SK-N-SH (cell line): ENCODE measurements at regions not wholly inside any gene's neighbourhood (a gene's known extent, or its start where the extent isn't known, plus 50 kb on each side); places are given as distances from the start of the nearest gene placed in this dataset.

ENCODE experiments used
- CTCF ChIA-PET: fragments of 300-600, 350-600 bp; formaldehyde crosslinking; extraction: SDS; loops from one replicate; lab custom pipeline; 2021; lab: Yijun Ruan, JAX
- POLR2A ChIA-PET: fragments of 350-600 bp; sonication (Branson Sonifier 250); formaldehyde crosslinking; extraction: SDS; loops from one replicate; lab custom pipeline; 2020; ENCODE audit warnings: antibody characterized with exemption, inconsistent platforms; lab: Yijun Ruan, JAX
- DNase-seq: peaks from one replicate; pipeline ENCODE4 v3.0.0; 2012
- H2AFZ ChIP-seq: fragments of 200-600 bp; sonication (generic); 2 replicates; pipeline ENCODE4 v1.8.1; 2016; ENCODE audit warnings: antibody characterized with exemption, mild to moderate bottlenecking, low read depth
- H3F3A ChIP-seq: fragments of 200-600 bp; sonication (generic); replicated peaks from 2 replicates; pipeline ENCODE3; 2016; ENCODE audit warnings: antibody characterized with exemption, mild to moderate bottlenecking; ENCODE audit not compliant: insufficient read depth
- H3K27ac ChIP-seq, 2 experiments: fragments of 200-500 bp in 1 of 2; fragments of 200-600 bp in 1 of 2; sonication (Bioruptor generic) in 1 of 2; sonication (generic), shearing (Covaris generic) in 1 of 2; 2 replicates each; pipeline versions ENCODE4 v1.5.1 to v1.6.1; 2014 to 2016; ENCODE audit warnings: low read depth in 2 of 2, inconsistent platforms in 1 of 2, low read length in 1 of 2, mild to moderate bottlenecking in 1 of 2, mixed read lengths in 1 of 2
- H3K27me3 ChIP-seq: fragments of 200-600 bp; sonication (generic), shearing (Covaris generic); 2 replicates; pipeline ENCODE4 v1.6.1; 2016; ENCODE audit warnings: mixed run types; ENCODE audit not compliant: insufficient read depth
- H3K36me3 ChIP-seq, 2 experiments: fragments of 200-500 bp in 1 of 2; fragments of 200-600 bp in 1 of 2; sonication (Bioruptor generic) in 1 of 2; sonication (generic) in 1 of 2; replicated peaks in 1 of 2; 2 replicates each; pipeline versions ENCODE3 to v1.5.1; 2014 to 2016; ENCODE audit warnings: low read length in 1 of 2, mild to moderate bottlenecking in 1 of 2; ENCODE audit not compliant: insufficient read depth in 2 of 2, control insufficient read depth in 1 of 2
- H3K4me1 ChIP-seq, 2 experiments: fragments of 200-500 bp in 1 of 2; fragments of 200-600 bp in 1 of 2; sonication (Bioruptor generic) in 1 of 2; sonication (generic), shearing (Covaris generic) in 1 of 2; 2 replicates each; pipeline versions ENCODE4 v1.5.1 to v1.6.1; 2014 to 2016; ENCODE audit warnings: low read depth in 1 of 2, low read length in 1 of 2, mixed run types in 1 of 2; ENCODE audit not compliant: insufficient read depth in 2 of 2, control insufficient read depth in 1 of 2
- H3K4me2 ChIP-seq: fragments of 200-600 bp; sonication (generic), shearing (Covaris generic); 2 replicates; pipeline ENCODE4 v1.6.1; 2017; ENCODE audit warnings: mixed run types
- H3K4me3 ChIP-seq, 2 experiments: fragments of 200-500 bp in 1 of 2; fragments of 200-600 bp in 1 of 2; sonication (Bioruptor generic) in 1 of 2; sonication (generic), shearing (Covaris generic) in 1 of 2; 2 replicates each; pipeline versions ENCODE4 v1.5.1 to v1.8.1; 2014 to 2016; ENCODE audit warnings: low read depth in 2 of 2, inconsistent platforms in 1 of 2, low read length in 1 of 2, mild to moderate bottlenecking in 1 of 2, mixed read lengths in 1 of 2, moderate library complexity in 1 of 2
- H3K79me2 ChIP-seq: fragments of 200-600 bp; sonication (generic); 2 replicates; pipeline ENCODE4 v1.8.1; 2017; ENCODE audit warnings: mild to moderate bottlenecking; ENCODE audit not compliant: insufficient read depth
- H3K9ac ChIP-seq: fragments of 200-600 bp; sonication (generic); 2 replicates; pipeline ENCODE4 v1.6.1; 2017; ENCODE audit warnings: mixed run types
- H3K9me2 ChIP-seq: fragments of 200-600 bp; sonication (generic); 2 replicates; pipeline ENCODE4 v1.6.1; 2017; ENCODE audit warnings: mixed run types
- H3K9me3 ChIP-seq: fragments of 200-600 bp; sonication (generic); 2 replicates; pipeline ENCODE4 v1.6.1; 2017; ENCODE audit warnings: mixed run types, mild to moderate bottlenecking, moderate library complexity
- H4K20me1 ChIP-seq: fragments of 200-600 bp; sonication (generic); 2 replicates; pipeline ENCODE4 v1.6.1; 2017; ENCODE audit warnings: mild to moderate bottlenecking, mixed run types; ENCODE audit not compliant: insufficient read depth
- CTCF ChIP-seq: fragments of 200-600 bp; sonication (generic); IDR thresholded peaks from 2 replicates; pipeline ENCODE4 v1.6.1; 2017; ENCODE audit warnings: antibody characterized with exemption, mild to moderate bottlenecking, moderate library complexity
- EP300 ChIP-seq, 2 experiments: IDR thresholded peaks; 2 replicates each; pipeline versions ENCODE4 v1.4.0 to v1.6.1; 2012; ENCODE audit warnings: borderline replicate concordance in 1 of 2, low read depth in 1 of 2, low read length in 1 of 2
- FOSL2 ChIP-seq: IDR thresholded peaks from 2 replicates; pipeline ENCODE4 v1.4.0; 2012; ENCODE audit warnings: low read depth, mild to moderate bottlenecking, moderate library complexity, borderline replicate concordance
- FOXJ3 ChIP-seq: sonication (generic); formaldehyde crosslinking; IDR thresholded peaks from 2 replicates; pipeline ENCODE4 v1.5.1; 2020; ENCODE audit warnings: mild to moderate bottlenecking, missing genetic modification reagents
- FOXM1 ChIP-seq: IDR thresholded peaks from 2 replicates; pipeline ENCODE4 v1.4.0; 2012; ENCODE audit warnings: low read depth, mild to moderate bottlenecking
- IRF3 ChIP-seq: fragments of 150-350 bp; IDR thresholded peaks from 2 replicates; pipeline ENCODE4 v1.6.1; 2016; ENCODE audit warnings: mild to moderate bottlenecking, low read depth, low read length
- NRF1 ChIP-seq: IDR thresholded peaks from 2 replicates; pipeline ENCODE4 v1.6.1; 2012; ENCODE audit warnings: low read depth, mild to moderate bottlenecking, low read length
- RAD21 ChIP-seq: IDR thresholded peaks from 2 replicates; pipeline ENCODE4 v1.6.1; 2012; ENCODE audit warnings: mild to moderate bottlenecking, low read length
- RCOR1 ChIP-seq: fragments of 150-350 bp; IDR thresholded peaks from 2 replicates; pipeline ENCODE4 v1.6.1; 2017; ENCODE audit warnings: antibody characterized with exemption, low read length
- RFX5 ChIP-seq: IDR thresholded peaks from 2 replicates; pipeline ENCODE4 v1.6.1; 2012; ENCODE audit warnings: mild to moderate bottlenecking, improper control_type of control experiment, low read length
- TCF12 ChIP-seq: IDR thresholded peaks from 2 replicates; pipeline ENCODE4 v1.4.0; 2012
- TEAD4 ChIP-seq: IDR thresholded peaks from 2 replicates; pipeline ENCODE4 v1.4.0; 2012; ENCODE audit warnings: mild to moderate bottlenecking, borderline replicate concordance; ENCODE audit not compliant: insufficient read depth
- YY1 ChIP-seq: IDR thresholded peaks from 2 replicates; pipeline ENCODE4 v1.4.0; 2012; ENCODE audit warnings: low read depth, mild to moderate bottlenecking
- WGBS: methylation state at CpG from one replicate; pipeline ENCODE4 v1.1.6; 2017; ENCODE audit warnings: low lambda C conversion rate; 5-methylcytosine and 5-hydroxymethylcytosine counted together
- TF ChIP-seq, protein P1 (sequence below): IDR thresholded peaks from 2 replicates; pipeline ENCODE4 v1.6.1; 2012; ENCODE audit warnings: mild to moderate bottlenecking, low read depth, low read length, moderate library complexity

- Histone ChIP-seq H3K27me3 (no peaks in the 10 kb centered on the region), H3K4me1 (no peaks in the 10 kb centered on the region), H3K36me3 (no peaks in the 10 kb centered on the region), H3K9ac (no peak overlapping the region), H3K9me3 (no peaks in the 10 kb centered on the region), H3K4me3 (no peak overlapping the region), H3F3A (no peaks in the 10 kb centered on the region), H4K20me1 (no peaks in the 10 kb centered on the region), H3K9me2 (no peaks in the 10 kb centered on the region), H3K79me2 (no peaks in the 10 kb centered on the region), H2AFZ (no peak overlapping the region), H3K27ac (no peak overlapping the region), H3K4me2 (no peak overlapping the region)
- no peak for DNase-seq
- TF ChIP-seq FOXJ3 (no peak), RCOR1 (no peak), NRF1 (no peak), YY1 (no peak), TCF12 (no peak), FOXM1 (no peak), RFX5 (no peak), TEAD4 (no peak), EP300 (IDR thresholded peaks at IDR 0.05; ENCODE audit: borderline replicate concordance in 1 of 2, low read depth in 1 of 2, low read length in 1 of 2) (no peak), RAD21 (no peak), FOSL2 (no peak)
- TF ChIP-seq, protein P1, sequence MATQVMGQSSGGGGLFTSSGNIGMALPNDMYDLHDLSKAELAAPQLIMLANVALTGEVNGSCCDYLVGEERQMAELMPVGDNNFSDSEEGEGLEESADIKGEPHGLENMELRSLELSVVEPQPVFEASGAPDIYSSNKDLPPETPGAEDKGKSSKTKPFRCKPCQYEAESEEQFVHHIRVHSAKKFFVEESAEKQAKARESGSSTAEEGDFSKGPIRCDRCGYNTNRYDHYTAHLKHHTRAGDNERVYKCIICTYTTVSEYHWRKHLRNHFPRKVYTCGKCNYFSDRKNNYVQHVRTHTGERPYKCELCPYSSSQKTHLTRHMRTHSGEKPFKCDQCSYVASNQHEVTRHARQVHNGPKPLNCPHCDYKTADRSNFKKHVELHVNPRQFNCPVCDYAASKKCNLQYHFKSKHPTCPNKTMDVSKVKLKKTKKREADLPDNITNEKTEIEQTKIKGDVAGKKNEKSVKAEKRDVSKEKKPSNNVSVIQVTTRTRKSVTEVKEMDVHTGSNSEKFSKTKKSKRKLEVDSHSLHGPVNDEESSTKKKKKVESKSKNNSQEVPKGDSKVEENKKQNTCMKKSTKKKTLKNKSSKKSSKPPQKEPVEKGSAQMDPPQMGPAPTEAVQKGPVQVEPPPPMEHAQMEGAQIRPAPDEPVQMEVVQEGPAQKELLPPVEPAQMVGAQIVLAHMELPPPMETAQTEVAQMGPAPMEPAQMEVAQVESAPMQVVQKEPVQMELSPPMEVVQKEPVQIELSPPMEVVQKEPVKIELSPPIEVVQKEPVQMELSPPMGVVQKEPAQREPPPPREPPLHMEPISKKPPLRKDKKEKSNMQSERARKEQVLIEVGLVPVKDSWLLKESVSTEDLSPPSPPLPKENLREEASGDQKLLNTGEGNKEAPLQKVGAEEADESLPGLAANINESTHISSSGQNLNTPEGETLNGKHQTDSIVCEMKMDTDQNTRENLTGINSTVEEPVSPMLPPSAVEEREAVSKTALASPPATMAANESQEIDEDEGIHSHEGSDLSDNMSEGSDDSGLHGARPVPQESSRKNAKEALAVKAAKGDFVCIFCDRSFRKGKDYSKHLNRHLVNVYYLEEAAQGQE, result no peak
- ChIA-PET POLR2A (no interaction called here), CTCF (interaction anchor here (0.8 kb wide), 1 partner anchor 17 kb away, joined by 3 read pairs; no protein-coding TSS in a partner anchor)
- 4% methylated on average over 2 of the region's 2 CpGs for WGBS
These were observed 1091.2 kb upstream of the LRRTM1 start for GRCh38 chr2:81395746-81396145.

GRCh38 chr2:81389203-81389602 lies 1084.7 kb upstream of the LRRTM1 start:
- no peaks in the 10 kb centered on the region for H3K36me3 ChIP-seq
- POLR2A ChIA-PET, result no interaction called here
- TF ChIP-seq CTCF, result peak; percentile 48
- no peak for TF ChIP-seq IRF3
- TF ChIP-seq, all 33 proteins: peak for 1
- H3K4me3 ChIP-seq, result no peak overlapping the region
- no peaks in the 10 kb centered on the region for H3K9me2 ChIP-seq
- no peaks in the 10 kb centered on the region for H3K9me3 ChIP-seq
- H3K79me2 ChIP-seq, result no peaks in the 10 kb centered on the region
- no peaks in the 10 kb centered on the region for H3K4me1 ChIP-seq
- H3K27ac ChIP-seq, result no peak overlapping the region
- H3F3A ChIP-seq, result no peaks in the 10 kb centered on the region
- no peaks in the 10 kb centered on the region for H4K20me1 ChIP-seq
- CTCF ChIA-PET, result no interaction called here
- no peak overlapping the region for H3K9ac ChIP-seq
- no peak for DNase-seq
- no peak overlapping the region for H2AFZ ChIP-seq
- no peak overlapping the region for H3K4me2 ChIP-seq
- H3K27me3 ChIP-seq, result no peaks in the 10 kb centered on the region
- 27% methylated on average over 3 of the region's 3 CpGs for WGBS
